K562 (cell line): ENCODE measurements at regions not wholly inside any gene's neighbourhood (a gene's known extent, or its start where the extent isn't known, plus 50 kb on each side); places are given as distances from the start of the nearest gene placed in this dataset.

ENCODE experiments used
- ARID1B ChIP-seq: fragments of 450-650 bp; IDR thresholded peaks from 2 replicates; pipeline ENCODE4 v1.6.1; 2016; ENCODE audit warnings: antibody characterized with exemption, mild to moderate bottlenecking, inconsistent platforms
- FIP1L1 ChIP-seq: fragments of 200-400 bp; formaldehyde crosslinking; IDR thresholded peaks from 2 replicates; pipeline ENCODE4 v1.6.1; 2018; ENCODE audit warnings: mild to moderate bottlenecking, low read depth, low read length; ENCODE audit not compliant: poor library complexity, severe bottlenecking
- FOXA1 ChIP-seq: fragments of 450-650 bp; IDR thresholded peaks from 2 replicates; pipeline ENCODE4 v1.6.1; 2016; ENCODE audit warnings: mild to moderate bottlenecking, borderline replicate concordance
- HDAC1 ChIP-seq, 2 experiments: fragments of 450-650 bp; IDR thresholded peaks; 2 replicates each; pipeline ENCODE4 v1.6.1; 2016 to 2017; ENCODE audit warnings: inconsistent platforms in 1 of 2, mild to moderate bottlenecking in 1 of 2, moderate library complexity in 1 of 2
- HDAC6 ChIP-seq: IDR thresholded peaks from 2 replicates; pipeline ENCODE4 v1.6.1; 2012; ENCODE audit warnings: low read depth, mild to moderate bottlenecking, control low read depth, inconsistent platforms, low read length, moderate library complexity
- ILF3 ChIP-seq: fragments of 450-650 bp; IDR thresholded peaks from 2 replicates; pipeline ENCODE4 v1.6.1; 2018; ENCODE audit warnings: antibody characterized with exemption, mild to moderate bottlenecking, moderate library complexity, borderline replicate concordance
- KDM1A ChIP-seq, 2 experiments: fragments of 450-650 bp; IDR thresholded peaks; 2 replicates each; pipeline ENCODE4 v1.6.1; 2016; ENCODE audit warnings: mild to moderate bottlenecking in 2 of 2
- MEF2A ChIP-seq: IDR thresholded peaks from 2 replicates; pipeline ENCODE4 v1.6.1; 2011; ENCODE audit warnings: low read depth, mild to moderate bottlenecking, low read length, moderate library complexity; ENCODE audit not compliant: control insufficient read depth
- SMAD3 ChIP-seq: fragments of 450-650 bp; formaldehyde crosslinking; conservative IDR thresholded peaks from 2 replicates; pipeline ENCODE4 v1.4.0; 2020; ENCODE audit warnings: mild to moderate bottlenecking
- SMARCC2 ChIP-seq: fragments of 450-650 bp; IDR thresholded peaks from 2 replicates; pipeline ENCODE4 v1.6.1; 2017; ENCODE audit warnings: antibody characterized with exemption, moderate library complexity, mild to moderate bottlenecking, low read depth
- TCF15 ChIP-seq: fragments of 250-450 bp; sonication (Bioruptor Pico); IDR thresholded peaks from 2 replicates; pipeline ENCODE4 v1.8.0; 2022; ENCODE audit warnings: moderate library complexity, mild to moderate bottlenecking, inconsistent platforms
- TCF3 ChIP-seq: sonication (generic); formaldehyde crosslinking; IDR thresholded peaks from 2 replicates; pipeline ENCODE4 v1.4.0; 2020; ENCODE audit warnings: mild to moderate bottlenecking, missing genetic modification reagents
- VEZF1 ChIP-seq: fragments of 200-800 bp; sonication (Bioruptor generic); IDR thresholded peaks from 2 replicates; pipeline ENCODE4 v1.6.1; 2017; ENCODE audit warnings: missing genetic modification characterization, missing compliant biosample characterization
- ZNF174 ChIP-seq: fragments of 250-450 bp; sonication (Bioruptor Pico); IDR thresholded peaks from 2 replicates; pipeline ENCODE4 v1.4.0; 2020; ENCODE audit warnings: mild to moderate bottlenecking
- ZNF318 ChIP-seq, 2 experiments: fragments of 450-650 bp; IDR thresholded peaks; 2 replicates each; pipeline ENCODE4 v1.6.1; 2016; ENCODE audit warnings: mild to moderate bottlenecking in 2 of 2, borderline replicate concordance in 1 of 2, low read depth in 1 of 2, moderate library complexity in 1 of 2
- ZNF740 ChIP-seq, 3 experiments: fragments of 200-800 bp in 1 of 3; sonication (Bioruptor generic) in 1 of 3; sonication (generic) in 1 of 3; formaldehyde crosslinking in 1 of 3; IDR thresholded peaks; 2 replicates each; pipeline versions ENCODE4 v1.6.1 to v1.8.0; 2016 to 2022; ENCODE audit warnings: mild to moderate bottlenecking in 2 of 3, missing compliant biosample characterization in 2 of 3, missing genetic modification characterization in 2 of 3, missing genetic modification reagents in 1 of 3

GRCh38 chr12:89827592-89827991 is 119.0 kb upstream of the ATP2B1 start (continued):
- TF ChIP-seq ZNF318 (IDR thresholded peaks at IDR 0.05; ENCODE audit: borderline replicate concordance in 1 of 2, low read depth in 1 of 2) = no peak
- TF ChIP-seq ZNF740 (CRISPR knock-in tag; IDR thresholded peaks at IDR 0.05) = peak; percentile 81
- TF ChIP-seq ZNF740 (tag; IDR thresholded peaks at IDR 0.05) = peak in 1 of 2 experiments; percentile 51; a peak in 1 of 4 replicates
- TF ChIP-seq FOXA1 = no peak
- no peak for TF ChIP-seq SMAD3 (CRISPR knock-in tag)
- TF ChIP-seq FIP1L1 = no peak
- peak; percentile 79 for TF ChIP-seq ARID1B
- TF ChIP-seq TCF15 (CRISPR knock-in tag) = no peak
- TF ChIP-seq KDM1A (IDR thresholded peaks at IDR 0.05) = no peak
- no peak for TF ChIP-seq ILF3
- TF ChIP-seq VEZF1 (CRISPR knock-in tag) = peak; percentile 15; the same call in 1 of the 2 replicates
- no peak for TF ChIP-seq HDAC6
- TF ChIP-seq TCF3 (CRISPR knock-in tag) = peak; percentile 28; the same call in 1 of the 2 replicates
- TF ChIP-seq HDAC1 (IDR thresholded peaks at IDR 0.05) = no peak
- TF ChIP-seq MEF2A = no peak
- TF ChIP-seq ZNF174 (CRISPR knock-in tag) = no peak
- TF ChIP-seq SMARCC2 = no peak
